ENCODE measurements at regions not wholly inside any gene's neighbourhood (a gene's known extent, or its start where the extent isn't known, plus 50 kb on each side); places are given as distances from the start of the nearest gene placed in this dataset.

- TF ChIP-seq, protein P1, sequence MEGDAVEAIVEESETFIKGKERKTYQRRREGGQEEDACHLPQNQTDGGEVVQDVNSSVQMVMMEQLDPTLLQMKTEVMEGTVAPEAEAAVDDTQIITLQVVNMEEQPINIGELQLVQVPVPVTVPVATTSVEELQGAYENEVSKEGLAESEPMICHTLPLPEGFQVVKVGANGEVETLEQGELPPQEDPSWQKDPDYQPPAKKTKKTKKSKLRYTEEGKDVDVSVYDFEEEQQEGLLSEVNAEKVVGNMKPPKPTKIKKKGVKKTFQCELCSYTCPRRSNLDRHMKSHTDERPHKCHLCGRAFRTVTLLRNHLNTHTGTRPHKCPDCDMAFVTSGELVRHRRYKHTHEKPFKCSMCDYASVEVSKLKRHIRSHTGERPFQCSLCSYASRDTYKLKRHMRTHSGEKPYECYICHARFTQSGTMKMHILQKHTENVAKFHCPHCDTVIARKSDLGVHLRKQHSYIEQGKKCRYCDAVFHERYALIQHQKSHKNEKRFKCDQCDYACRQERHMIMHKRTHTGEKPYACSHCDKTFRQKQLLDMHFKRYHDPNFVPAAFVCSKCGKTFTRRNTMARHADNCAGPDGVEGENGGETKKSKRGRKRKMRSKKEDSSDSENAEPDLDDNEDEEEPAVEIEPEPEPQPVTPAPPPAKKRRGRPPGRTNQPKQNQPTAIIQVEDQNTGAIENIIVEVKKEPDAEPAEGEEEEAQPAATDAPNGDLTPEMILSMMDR (conservative IDR thresholded peaks at IDR 0.05; ENCODE audit: low read length) = no peak
- no peak for TF ChIP-seq EZH2phosphoT487 (IDR thresholded peaks at IDR 0.05; ENCODE audit: borderline replicate concordance)
These were observed 385.2 kb downstream of the TNS3 start for GRCh38 chr7:47196737-47197136.
